ENCODE measurements at regions not wholly inside any gene's neighbourhood (a gene's known extent, or its start where the extent isn't known, plus 50 kb on each side); places are given as distances from the start of the nearest gene placed in this dataset.

- TF ChIP-seq CTCF (IDR thresholded peaks at IDR 0.05) (no peak), POLR2A (IDR thresholded peaks at IDR 0.05) (no peak)
Observed at GRCh38 chr20:11978496-11978895, 60.8 kb downstream of the BTBD3 start.
